T-cell (primary cell): ENCODE measurements at regions not wholly inside any gene's neighbourhood (a gene's known extent, or its start where the extent isn't known, plus 50 kb on each side); places are given as distances from the start of the nearest gene placed in this dataset.
"Not testable (repeated sequence)": the region's sequence is repeated elsewhere in the genome, so short reads cannot be mapped to it uniquely, and the experiment has no call there.

Experiments
- ATAC-seq, 4 experiments: fragments of 200-7000 bp in 3 of 4; fragments of 150-1000 bp in 1 of 4; cut with Tn5 transposase; replicated peaks in 1 of 4; 1 replicate in 3 of 4; 2 replicates in 1 of 4; pipeline ENCODE4 v1.10.0; 2021; ENCODE audit warnings: moderate library complexity in 3 of 4, mild to moderate bottlenecking in 2 of 4, moderate number of reproducible peaks in 1 of 4
- CTCF ChIA-PET, 2 donors: fragments of 300-600 bp; sonication (Branson Sonifier 250); formaldehyde crosslinking; loops; one replicate each; lab custom pipeline; 2022; ENCODE audit warnings: antibody characterized with exemption in 2 of 2; lab: Charles Lee
- POLR2A ChIA-PET, 2 donors: fragments of 300-600 bp; sonication (Branson Sonifier 250); formaldehyde crosslinking; loops; one replicate each; lab custom pipeline; 2022; ENCODE audit warnings: antibody characterized with exemption in 2 of 2; lab: Charles Lee
- DNase-seq, 35 experiments: peaks; one replicate each; pipeline versions ENCODE4 v3.0.0 to v3.0.0-alpha.2; 2013 to 2023
- H3K27ac ChIP-seq: one replicate; pipeline ENCODE4 v1.5.1; 2013; ENCODE audit warnings: low read length
- H3K27me3 ChIP-seq, 2 experiments: replicated peaks in 1 of 2; 1 replicate in 1 of 2; 2 replicates in 1 of 2; pipeline versions ENCODE4 v1.6.1 to v1.7.0; 2013; ENCODE audit warnings: low read length in 1 of 2, mixed read lengths in 1 of 2; ENCODE audit not compliant: control insufficient read depth in 2 of 2, insufficient read depth in 2 of 2; ENCODE audit errors: extremely low read depth in 1 of 2
- H3K36me3 ChIP-seq, 2 donors: 1 replicate in 1 of 2; 2 replicates in 1 of 2; pipeline versions ENCODE4 v1.6.1 to v1.7.0; 2013; ENCODE audit warnings: low read length in 1 of 2; ENCODE audit not compliant: control insufficient read depth in 2 of 2, insufficient read depth in 1 of 2; ENCODE audit errors: extremely low read depth in 1 of 2
- H3K4me1 ChIP-seq, 2 experiments: 1 replicate in 1 of 2; 2 replicates in 1 of 2; pipeline versions ENCODE4 v1.6.1 to v1.7.0; 2013; ENCODE audit warnings: low read length in 2 of 2, mixed read lengths in 1 of 2; ENCODE audit not compliant: insufficient read depth in 2 of 2, control insufficient read depth in 1 of 2; ENCODE audit errors: extremely low read depth in 1 of 2
- H3K4me3 ChIP-seq, 2 donors: 1 replicate in 1 of 2; 2 replicates in 1 of 2; pipeline versions ENCODE4 v1.5.1 to v1.7.0; 2013; ENCODE audit warnings: mild to moderate bottlenecking in 2 of 2, low read length in 1 of 2, moderate library complexity in 1 of 2; ENCODE audit not compliant: control insufficient read depth in 1 of 2; ENCODE audit errors: extremely low read depth in 1 of 2
- H3K9me3 ChIP-seq: 2 replicates; pipeline ENCODE4 v1.7.0; 2013
- H3K27ac Mint-ChIP-seq, 2 donors: one replicate each; pipeline ENCODE4 v1.8.0; 2020 to 2021; ENCODE audit warnings: mild to moderate bottlenecking in 2 of 2, mixed read lengths in 2 of 2
- H3K27me3 Mint-ChIP-seq, 2 donors: one replicate each; pipeline ENCODE4 v1.8.0; 2021 to 2022; ENCODE audit warnings: mixed read lengths in 2 of 2
- H3K36me3 Mint-ChIP-seq: one replicate; pipeline ENCODE4 v1.8.0; 2021; ENCODE audit warnings: mixed read lengths
- H3K4me1 Mint-ChIP-seq, 3 donors: one replicate each; pipeline ENCODE4 v1.8.0; 2020 to 2022; ENCODE audit warnings: mixed read lengths in 3 of 3, mild to moderate bottlenecking in 1 of 3
- H3K4me3 Mint-ChIP-seq, 3 donors: one replicate each; pipeline ENCODE4 v1.8.0; 2020 to 2022; ENCODE audit warnings: mild to moderate bottlenecking in 3 of 3, mixed read lengths in 3 of 3, moderate library complexity in 3 of 3
- H3K9me3 Mint-ChIP-seq, 3 donors: one replicate each; pipeline ENCODE4 v1.8.0; 2020 to 2022; ENCODE audit warnings: mixed read lengths in 3 of 3
- WGBS: methylation state at CpG from one replicate; pipeline ENCODE4 v1.1.5; 2013; ENCODE audit warnings: missing lambda C conversion rate; ENCODE audit not compliant: insufficient coverage; 5-methylcytosine and 5-hydroxymethylcytosine counted together

- no peaks in the 10 kb centered on the region for H3K27me3 ChIP-seq
- WGBS = no CpG with 5 or more reads among the region's 2 CpGs
- ATAC-seq = no peak
- CTCF ChIA-PET = no interaction called here
- no peaks in the 10 kb centered on the region for H3K9me3 ChIP-seq
- no peaks in the 10 kb centered on the region for H3K36me3 ChIP-seq
- H3K27me3 Mint-ChIP-seq = no peaks in the 10 kb centered on the region
- no peak overlapping the region for H3K27ac Mint-ChIP-seq
- H3K27ac ChIP-seq = no peak overlapping the region
- H3K9me3 Mint-ChIP-seq = peaks cover 10 to 17% (median 13%) of the 10 kb centered on the region in 3 donors
- no peaks in the 10 kb centered on the region for H3K4me1 Mint-ChIP-seq
- H3K4me3 Mint-ChIP-seq = no peak overlapping the region
- DNase-seq = no peak
- no peak overlapping the region for H3K4me3 ChIP-seq
- H3K4me1 ChIP-seq = no peaks in the 10 kb centered on the region
- POLR2A ChIA-PET = no interaction called here
- no peaks in the 10 kb centered on the region for H3K36me3 Mint-ChIP-seq
Observed at GRCh38 chr14:86780461-86780860, 1212.5 kb downstream of the GALC start.

DNA sequence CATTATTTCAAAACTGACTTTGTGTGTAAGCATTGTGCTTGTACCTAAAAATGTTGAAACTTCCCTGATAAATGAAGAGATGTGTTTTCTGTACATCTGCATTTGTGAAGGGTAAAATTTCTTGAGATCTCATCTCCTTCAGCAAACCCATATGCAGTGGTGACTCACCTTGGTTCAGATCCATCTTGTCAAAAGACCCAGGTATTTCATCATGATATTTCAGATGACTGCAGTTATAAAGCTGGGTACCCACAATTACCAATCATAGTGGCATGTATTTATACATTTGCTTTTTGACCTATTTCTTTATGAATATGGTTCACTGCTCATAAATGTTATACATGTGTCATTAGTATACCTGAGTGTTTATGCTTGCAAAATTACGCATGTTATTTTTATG lies 1213.6 kb downstream of the GALC start:
- ATAC-seq (no peak), DNase-seq (no peak)
- H3K4me1 Mint-ChIP-seq = no peaks in the 10 kb centered on the region
- no peaks in the 10 kb centered on the region for H3K36me3 ChIP-seq
- H3K36me3 Mint-ChIP-seq = no peaks in the 10 kb centered on the region
- no peaks in the 10 kb centered on the region for H3K27me3 Mint-ChIP-seq
- H3K4me1 ChIP-seq = no peaks in the 10 kb centered on the region
- H3K9me3 ChIP-seq = no peaks in the 10 kb centered on the region
- H3K4me3 ChIP-seq = no peak overlapping the region
- POLR2A ChIA-PET = no interaction called here
- no peaks in the 10 kb centered on the region for H3K27me3 ChIP-seq
- no peak overlapping the region for H3K27ac ChIP-seq
- no CpG with 5 or more reads among the region's 1 CpG for WGBS
- H3K4me3 Mint-ChIP-seq = no peak overlapping the region
- peaks cover 11 to 17% (median 12%) of the 10 kb centered on the region in 3 donors for H3K9me3 Mint-ChIP-seq
- H3K27ac Mint-ChIP-seq = no peak overlapping the region
- CTCF ChIA-PET = no interaction called here

DNA sequence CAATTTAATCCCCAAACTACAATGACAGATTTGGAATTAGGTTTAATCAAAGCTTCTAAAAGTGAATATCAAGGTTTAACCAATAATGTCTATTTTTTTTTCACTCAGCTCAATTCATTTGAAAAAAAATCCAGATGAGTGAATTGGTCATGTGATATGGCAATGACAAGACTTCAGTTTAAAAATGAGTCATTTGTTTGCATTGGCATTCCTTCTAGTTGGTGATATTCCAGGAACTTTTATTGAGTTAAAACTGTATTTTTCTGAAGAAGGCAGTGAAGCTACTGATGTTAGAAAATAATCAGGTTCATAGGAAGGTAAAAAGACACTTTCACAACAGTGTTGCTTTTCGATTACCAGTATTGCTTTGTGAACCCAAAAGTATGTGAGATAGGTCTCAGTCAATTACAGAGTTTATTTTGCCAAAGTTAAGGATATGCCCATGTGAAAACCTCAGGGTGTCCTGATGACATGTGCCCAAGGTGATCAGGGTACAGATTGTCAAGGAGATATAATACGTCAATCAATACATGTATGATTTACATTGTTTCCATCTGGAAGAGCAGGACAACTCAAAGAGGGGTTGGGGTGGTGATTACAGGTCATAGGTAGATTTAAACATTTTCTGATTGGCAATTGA lies 1214.9 kb downstream of the GALC start:
- Histone ChIP-seq H3K36me3 (no peaks in the 10 kb centered on the region), H3K27ac (no peak overlapping the region), H3K27me3 (no peaks in the 10 kb centered on the region), H3K4me3 (no peak overlapping the region), H3K4me1 (no peaks in the 10 kb centered on the region), H3K9me3 (no peaks in the 10 kb centered on the region)
- DNase-seq = no peak
- H3K9me3 Mint-ChIP-seq = peaks cover 12 to 17% (median 13%) of the 10 kb centered on the region in 3 donors
- no peaks in the 10 kb centered on the region for H3K36me3 Mint-ChIP-seq
- POLR2A ChIA-PET = no interaction called here
- no peak for ATAC-seq
- WGBS = 100% methylated on average over 1 of the region's 2 CpGs
- H3K27me3 Mint-ChIP-seq = no peaks in the 10 kb centered on the region
- H3K4me1 Mint-ChIP-seq = no peaks in the 10 kb centered on the region
- CTCF ChIA-PET = no interaction called here
- H3K4me3 Mint-ChIP-seq = no peak overlapping the region
- H3K27ac Mint-ChIP-seq = no peak overlapping the region

- H3K4me1 Mint-ChIP-seq, POLR2A ChIA-PET, H3K4me1 ChIP-seq, H3K4me3 ChIP-seq, H3K4me3 Mint-ChIP-seq, H3K36me3 Mint-ChIP-seq, H3K27ac ChIP-seq, DNase-seq, H3K9me3 ChIP-seq, H3K36me3 ChIP-seq, H3K27me3 ChIP-seq, H3K27ac Mint-ChIP-seq, CTCF ChIA-PET, H3K27me3 Mint-ChIP-seq, ATAC-seq: not testable (repeated sequence)
- H3K9me3 Mint-ChIP-seq = peaks cover 13 to 23% (median 14%) of the 10 kb centered on the region in 3 donors
- 35% methylated on average over 2 of the region's 3 CpGs for WGBS
Observed at GRCh38 chr14:86775896-86776295, 1217.1 kb downstream of the GALC start.

GRCh38 chr14:86774916-86775315 lies 1218.1 kb downstream of the GALC start:
- Mint-ChIP-seq H3K4me3 (no peak overlapping the region), H3K27me3 (no peaks in the 10 kb centered on the region), H3K4me1 (no peaks in the 10 kb centered on the region), H3K9me3 (peaks cover 8 to 21% (median 13%) of the 10 kb centered on the region in 3 donors), H3K27ac (no peak overlapping the region), H3K36me3 (no peaks in the 10 kb centered on the region)
- ChIA-PET POLR2A (no interaction called here), CTCF (no interaction called here)
- H3K4me1 ChIP-seq = no peaks in the 10 kb centered on the region
- DNase-seq (no peak), ATAC-seq (no peak)
- H3K27me3 ChIP-seq = no peaks in the 10 kb centered on the region
- no peaks in the 10 kb centered on the region for H3K36me3 ChIP-seq
- no peaks in the 10 kb centered on the region for H3K9me3 ChIP-seq
- H3K4me3 ChIP-seq = no peak overlapping the region
- H3K27ac ChIP-seq = no peak overlapping the region
- 85% methylated on average over 2 of the region's 2 CpGs for WGBS

DNA sequence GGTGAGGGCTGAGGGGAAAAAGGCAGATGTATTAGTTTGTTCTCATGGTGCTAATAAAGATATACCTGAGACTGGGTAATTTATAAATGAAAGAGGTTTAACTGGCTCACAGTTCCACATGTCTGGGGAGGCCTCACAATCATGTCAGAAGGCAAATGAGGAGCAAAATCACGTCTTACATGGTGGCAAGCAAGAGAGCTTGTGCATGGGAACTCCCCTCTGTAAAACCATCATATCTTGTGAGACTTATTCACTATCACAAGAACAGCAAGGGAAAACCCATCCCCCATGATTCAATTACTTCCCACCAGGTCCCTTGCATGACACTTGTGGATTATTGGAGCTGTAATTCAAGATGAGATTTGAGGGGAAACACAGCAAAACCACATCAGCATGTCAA lies 1220.9 kb downstream of the GALC start:
- Mint-ChIP-seq H3K9me3 (peaks cover 8 to 21% (median 10%) of the 10 kb centered on the region in 3 donors), H3K4me1 (no peaks in the 10 kb centered on the region), H3K27me3 (no peaks in the 10 kb centered on the region), H3K27ac (no peak overlapping the region), H3K4me3 (no peak overlapping the region), H3K36me3 (no peaks in the 10 kb centered on the region)
- H3K27ac ChIP-seq = no peak overlapping the region
- DNase-seq (no peak), ATAC-seq (no peak)
- H3K27me3 ChIP-seq = no peaks in the 10 kb centered on the region
- ChIA-PET CTCF (no interaction called here), POLR2A (no interaction called here)
- H3K4me3 ChIP-seq = no peak overlapping the region
- no peaks in the 10 kb centered on the region for H3K4me1 ChIP-seq
- no peaks in the 10 kb centered on the region for H3K9me3 ChIP-seq
- no CpG with 5 or more reads among the region's 1 CpG for WGBS
- H3K36me3 ChIP-seq = no peaks in the 10 kb centered on the region

DNA sequence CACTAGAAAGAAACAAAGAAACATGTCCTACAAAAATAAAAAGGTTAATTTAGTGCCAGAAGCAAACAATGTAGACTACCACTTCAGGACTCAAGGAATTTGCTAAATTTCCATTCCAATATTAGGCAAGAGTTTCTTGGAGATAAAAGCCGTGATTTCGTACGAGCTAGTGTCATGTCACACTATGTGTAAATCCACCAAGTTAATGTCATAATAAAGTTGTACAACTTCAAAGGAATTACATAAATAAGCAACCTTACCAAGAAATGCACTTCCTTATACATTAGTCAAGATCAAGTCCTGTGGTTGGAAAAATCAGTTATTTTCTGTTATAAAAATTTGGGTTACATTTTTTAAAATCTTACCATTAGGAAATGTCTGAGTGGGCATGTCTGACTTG lies 1222.8 kb downstream of the GALC start:
- DNase-seq = no peak
- ChIA-PET CTCF (no interaction called here), POLR2A (no interaction called here)
- H3K9me3 ChIP-seq = no peaks in the 10 kb centered on the region
- H3K36me3 Mint-ChIP-seq = no peaks in the 10 kb centered on the region
- H3K4me1 ChIP-seq = no peaks in the 10 kb centered on the region
- no peaks in the 10 kb centered on the region for H3K27me3 ChIP-seq
- H3K27ac ChIP-seq = no peak overlapping the region
- no peak overlapping the region for H3K27ac Mint-ChIP-seq
- H3K4me1 Mint-ChIP-seq = no peaks in the 10 kb centered on the region
- no peaks in the 10 kb centered on the region for H3K27me3 Mint-ChIP-seq
- H3K4me3 ChIP-seq = no peak overlapping the region
- H3K9me3 Mint-ChIP-seq = peaks cover 8 to 27% (median 11%) of the 10 kb centered on the region in 3 donors
- no peak for ATAC-seq
- H3K4me3 Mint-ChIP-seq = no peak overlapping the region
- WGBS = no CpG with 5 or more reads among the region's 3 CpGs
- H3K36me3 ChIP-seq = no peaks in the 10 kb centered on the region
